ENCODE measurements at regions not wholly inside any gene's neighbourhood (a gene's known extent, or its start where the extent isn't known, plus 50 kb on each side); places are given as distances from the start of the nearest gene placed in this dataset.

GRCh38 chr5:68421485-68422220 is 206.1 kb downstream of the PIK3R1 start (continued):
- TF ChIP-seq ZFP91 (CRISPR knock-in tag; IDR thresholded peaks at IDR 0.05) (no peak), ZNF133 (CRISPR knock-in tag; IDR thresholded peaks at IDR 0.05) (no peak), DMBX1 (CRISPR knock-in tag; IDR thresholded peaks at IDR 0.05; ENCODE audit: borderline replicate concordance) (peak; percentile 29; the same call in 1 of the 2 replicates), HDAC8 (tag; IDR thresholded peaks at IDR 0.05) (0 out of 2 replicates have a peak, but pooled peaks have one; percentile 47), MYC (IDR thresholded peaks at IDR 0.05; ENCODE audit: low read depth, low read length) (no peak), MYC (CRISPR knock-in tag; IDR thresholded peaks at IDR 0.05; ENCODE audit: borderline replicate concordance, low read depth) (no peak), HBP1 (CRISPR knock-in tag; IDR thresholded peaks at IDR 0.05) (no peak), PYGO2 (tag; IDR thresholded peaks at IDR 0.05) (0 out of 2 replicates have a peak, but pooled peaks have one; percentile 24), ZNF584 (CRISPR knock-in tag; IDR thresholded peaks at IDR 0.05; ENCODE audit: low read depth) (0 out of 2 replicates have a peak, but pooled peaks have one; percentile 31), CREB3 (tag; conservative IDR thresholded peaks at IDR 0.05; ENCODE audit: low read depth) (peak; percentile 16; the same call in 1 of the 2 replicates), PTRF (tag; IDR thresholded peaks at IDR 0.05) (peak; percentile 44; the same call in 1 of the 2 replicates)

All from K562 (cell line).